Neural cell (in vitro differentiated cells): ENCODE measurements at regions not wholly inside any gene's neighbourhood (a gene's known extent, or its start where the extent isn't known, plus 50 kb on each side); places are given as distances from the start of the nearest gene placed in this dataset.

ENCODE experiments used
- H2AFZ ChIP-seq: fragments of 200-600, 300-800 bp; sonication (generic), shearing (Covaris generic); 2 replicates; pipeline ENCODE4 v1.6.0; 2014; ENCODE audit warnings: low read depth, mild to moderate bottlenecking, antibody characterized with exemption, low read length, moderate library complexity
- H3F3A ChIP-seq: fragments of 200-600 bp; shearing (Covaris generic); 2 replicates; pipeline ENCODE4 v1.6.1; 2016; ENCODE audit warnings: mild to moderate bottlenecking, moderate library complexity, mixed read lengths, antibody characterized with exemption, low read length; ENCODE audit not compliant: insufficient read depth, poor library complexity, severe bottlenecking
- H3K27ac ChIP-seq: fragments of 200-600, 300-800 bp; sonication (generic), shearing (Covaris generic); 2 replicates; pipeline ENCODE4 v1.5.1; 2014; ENCODE audit warnings: mild to moderate bottlenecking, low read length, moderate library complexity
- H3K27me3 ChIP-seq: fragments of 300-800, 200-600 bp; sonication (generic), shearing (Covaris generic); 2 replicates; pipeline ENCODE4 v1.6.0; 2014; ENCODE audit warnings: mild to moderate bottlenecking, low read depth, low read length, moderate library complexity; ENCODE audit not compliant: insufficient read depth
- H3K36me3 ChIP-seq: fragments of 300-800, 200-600 bp; sonication (generic), shearing (Covaris generic); 2 replicates; pipeline ENCODE4 v1.5.1; 2014; ENCODE audit warnings: mild to moderate bottlenecking, antibody characterized with exemption, low read length, moderate library complexity; ENCODE audit not compliant: insufficient read depth
- H3K4me2 ChIP-seq: fragments of 300-800, 200-600 bp; sonication (generic), shearing (Covaris generic); 2 replicates; pipeline ENCODE4 v1.6.0; 2014; ENCODE audit warnings: mild to moderate bottlenecking, low read length
- H3K4me3 ChIP-seq: fragments of 300-800, 200-600 bp; sonication (generic), shearing (Covaris generic); 2 replicates; pipeline ENCODE4 v1.5.1; 2014; ENCODE audit warnings: mild to moderate bottlenecking, low read length, moderate library complexity
- H3K79me2 ChIP-seq: fragments of 200-600 bp; shearing (Covaris generic); replicated peaks from 2 replicates; pipeline ENCODE4 v1.6.0; 2014; ENCODE audit warnings: mild to moderate bottlenecking, low read length, moderate library complexity; ENCODE audit not compliant: insufficient read depth
- H3K9ac ChIP-seq: fragments of 300-800, 200-600 bp; sonication (generic), shearing (Covaris generic); 2 replicates; pipeline ENCODE4 v1.6.1; 2016; ENCODE audit warnings: mild to moderate bottlenecking, low read length, mixed read lengths
- H3K9me2 ChIP-seq: fragments of 200-600 bp; shearing (Covaris generic); 2 replicates; pipeline ENCODE4 v1.6.1; 2016; ENCODE audit warnings: mild to moderate bottlenecking, low read length, mixed read lengths; ENCODE audit not compliant: insufficient read depth
- H3K9me3 ChIP-seq: fragments of 200-600, 300-800 bp; sonication (generic), shearing (Covaris generic); 2 replicates; pipeline ENCODE4 v1.6.1; 2016; ENCODE audit warnings: mild to moderate bottlenecking, mixed run types, low read length, moderate library complexity, mixed read lengths
- H4K20me1 ChIP-seq: fragments of 200-600 bp; shearing (Covaris generic); 2 replicates; pipeline ENCODE4 v1.6.1; 2016; ENCODE audit warnings: mild to moderate bottlenecking, mixed run types; ENCODE audit not compliant: insufficient read depth
- CTCF ChIP-seq: fragments of 450-650 bp; IDR thresholded peaks from 2 replicates; pipeline ENCODE4 v1.5.1; 2014; ENCODE audit warnings: antibody characterized with exemption, mild to moderate bottlenecking, moderate library complexity; ENCODE audit not compliant: poor library complexity, severe bottlenecking
- EP300 ChIP-seq: fragments of 450-650 bp; conservative IDR thresholded peaks from 2 replicates; pipeline ENCODE4 v1.6.1; 2014; ENCODE audit warnings: antibody characterized with exemption, mild to moderate bottlenecking, moderate library complexity; ENCODE audit not compliant: poor library complexity, severe bottlenecking
- EZH2 ChIP-seq: fragments of 200-600, 300-800 bp; shearing (Covaris generic), sonication (generic); IDR thresholded peaks from 2 replicates; pipeline ENCODE4 v1.6.1; 2014; ENCODE audit warnings: antibody characterized with exemption, low read length, borderline replicate concordance, mild to moderate bottlenecking; ENCODE audit not compliant: insufficient read depth, poor library complexity, severe bottlenecking
- MXI1 ChIP-seq: fragments of 450-650 bp; conservative IDR thresholded peaks from 2 replicates; pipeline ENCODE4 v1.6.1; 2014; ENCODE audit warnings: antibody characterized with exemption, mild to moderate bottlenecking; ENCODE audit not compliant: poor library complexity, severe bottlenecking
- POLR2AphosphoS5 ChIP-seq: IDR thresholded peaks from 2 replicates; pipeline ENCODE4 v1.6.1; 2012
- REST ChIP-seq: IDR thresholded peaks from 2 replicates; pipeline ENCODE4 v1.6.1; 2012; ENCODE audit warnings: borderline replicate concordance
- SMC3 ChIP-seq: fragments of 450-650 bp; conservative IDR thresholded peaks from 2 replicates; pipeline ENCODE4 v1.6.1; 2014; ENCODE audit warnings: antibody characterized with exemption, mild to moderate bottlenecking, moderate library complexity; ENCODE audit not compliant: poor library complexity
- TAF1 ChIP-seq: IDR thresholded peaks from 2 replicates; pipeline ENCODE4 v1.6.1; 2012; ENCODE audit warnings: low read depth

- no peak overlapping the region for H3K4me3 ChIP-seq
- no peaks in the 10 kb centered on the region for H3K79me2 ChIP-seq
- H4K20me1 ChIP-seq = no peaks in the 10 kb centered on the region
- TF ChIP-seq CTCF (no peak), MXI1 (no peak), EZH2 (no peak)
- no peaks in the 10 kb centered on the region for H3K9me2 ChIP-seq
- no peaks in the 10 kb centered on the region for H3K27me3 ChIP-seq
- no peaks in the 10 kb centered on the region for H3F3A ChIP-seq
- H3K27ac ChIP-seq = no peak overlapping the region
- no peaks in the 10 kb centered on the region for H3K9me3 ChIP-seq
- H2AFZ ChIP-seq = no peak overlapping the region
- no peak overlapping the region for H3K4me2 ChIP-seq
- no peak overlapping the region for H3K9ac ChIP-seq
- H3K36me3 ChIP-seq = no peaks in the 10 kb centered on the region
Observed at GRCh38 chr5:105101577-105101976, 1539.0 kb upstream of the NUDT12 start.

- no peaks in the 10 kb centered on the region for H3F3A ChIP-seq
- H3K36me3 ChIP-seq = no peaks in the 10 kb centered on the region
- no peak overlapping the region for H2AFZ ChIP-seq
- no peak overlapping the region for H3K4me3 ChIP-seq
- no peaks in the 10 kb centered on the region for H3K9me3 ChIP-seq
- H3K9ac ChIP-seq = no peak overlapping the region
- no peaks in the 10 kb centered on the region for H3K79me2 ChIP-seq
- H3K9me2 ChIP-seq = no peaks in the 10 kb centered on the region
- TF ChIP-seq POLR2AphosphoS5 (no peak), MXI1 (no peak), SMC3 (no peak), TAF1 (no peak), EP300 (no peak), REST (no peak), CTCF (no peak), EZH2 (no peak)
- no peak overlapping the region for H3K27ac ChIP-seq
- H3K27me3 ChIP-seq = no peaks in the 10 kb centered on the region
- no peaks in the 10 kb centered on the region for H4K20me1 ChIP-seq
- no peak overlapping the region for H3K4me2 ChIP-seq
Observed at GRCh38 chr5:105088961-105089360, 1526.4 kb upstream of the NUDT12 start.
